GM21360 (cell line): ENCODE measurements at regions not wholly inside any gene's neighbourhood (a gene's known extent, or its start where the extent isn't known, plus 50 kb on each side); places are given as distances from the start of the nearest gene placed in this dataset.
"Not testable (repeated sequence)": the region's sequence is repeated elsewhere in the genome, so short reads cannot be mapped to it uniquely, and the experiment has no call there.

Source experiments
- ATAC-seq: cut with Tn5 transposase; IDR thresholded peaks from one replicate; pipeline ENCODE4 v1.9.1; 2021; ENCODE audit warnings: mild to moderate bottlenecking, moderate library complexity; ENCODE audit not compliant: unreplicated experiment

GRCh38 chr18:8912348-8913326 lies 189.9 kb upstream of the NDUFV2 start:
- no peak for ATAC-seq

DNA sequence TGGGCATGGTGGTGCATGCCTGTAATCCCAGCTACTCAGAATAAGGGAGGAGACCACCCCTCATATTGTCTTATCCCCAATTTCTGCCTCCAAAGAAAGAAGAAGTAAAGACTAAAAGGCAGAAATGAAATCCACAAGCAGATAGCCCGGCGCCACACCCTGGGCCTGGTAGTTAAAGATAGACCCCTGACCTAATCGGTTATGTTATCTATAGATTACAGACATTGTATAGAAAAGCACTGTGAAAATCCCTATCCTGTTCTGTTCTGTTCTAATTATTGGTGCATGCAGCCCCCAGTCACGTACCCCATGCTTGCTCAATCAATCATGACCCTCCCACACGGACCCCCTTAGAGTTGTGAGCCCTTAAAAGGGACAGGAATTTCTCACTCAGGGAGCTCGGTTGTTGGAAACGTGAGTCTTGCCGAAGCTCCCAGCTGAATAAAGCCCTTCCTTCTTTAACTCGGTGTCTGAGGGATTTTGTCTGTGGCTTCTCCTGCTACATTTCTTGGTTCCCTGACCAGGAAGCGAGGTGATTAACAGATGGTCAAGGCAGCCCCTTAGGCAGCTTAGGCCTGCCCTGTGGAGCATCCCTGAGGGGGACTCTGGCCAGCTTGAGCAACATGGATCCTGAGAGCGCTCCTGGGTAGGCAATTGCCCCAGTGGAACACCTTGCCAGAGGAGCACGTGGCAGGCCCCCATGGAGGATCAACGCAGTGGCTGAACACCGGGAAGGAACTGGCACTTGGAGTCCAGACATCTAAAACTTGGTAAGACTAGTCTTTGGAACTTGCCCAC lies 188.7 kb upstream of the NDUFV2 start:
- ATAC-seq, result not testable (repeated sequence)

DNA sequence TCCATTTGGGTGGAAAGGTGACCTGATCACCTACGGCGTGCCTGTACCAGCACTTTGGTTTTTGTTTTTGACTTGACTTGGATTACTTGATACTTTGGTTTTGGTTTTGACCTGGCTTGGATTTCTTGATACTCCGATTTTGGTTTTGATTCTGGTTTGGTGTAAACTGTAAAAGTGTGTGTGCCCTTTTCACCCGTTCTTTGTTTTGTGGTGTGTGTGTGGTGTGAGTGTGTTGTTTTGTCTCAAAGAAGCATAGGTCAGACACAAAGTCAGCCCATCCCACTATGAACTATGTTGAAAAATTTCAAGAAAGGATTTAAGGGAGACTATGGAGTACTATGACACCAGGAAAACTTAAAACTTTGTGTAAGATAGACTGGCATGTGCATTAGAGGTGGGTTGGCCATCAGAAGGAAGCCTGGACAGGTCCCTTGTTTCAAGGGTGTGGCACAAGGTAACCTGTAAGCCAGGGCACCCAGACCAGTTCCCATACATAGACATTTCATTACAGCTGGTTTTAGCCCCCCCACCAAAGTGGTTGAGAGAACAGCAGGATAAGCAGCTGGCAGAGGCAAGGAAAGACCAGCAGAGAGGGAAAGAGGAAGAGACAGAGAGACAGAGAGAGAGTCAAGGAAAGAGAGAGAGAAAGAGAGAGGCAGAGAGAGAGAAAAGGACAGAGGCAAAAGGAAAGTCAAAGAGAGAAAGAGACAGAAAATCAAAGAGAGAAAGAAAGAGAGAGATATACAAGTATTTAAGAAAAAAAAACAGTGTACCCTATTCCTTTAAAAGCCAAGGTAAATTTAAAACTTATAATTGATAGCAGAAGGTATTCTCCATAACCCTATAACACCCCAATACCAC lies 187.9 kb upstream of the NDUFV2 start:
- ATAC-seq, result not testable (repeated sequence)

DNA sequence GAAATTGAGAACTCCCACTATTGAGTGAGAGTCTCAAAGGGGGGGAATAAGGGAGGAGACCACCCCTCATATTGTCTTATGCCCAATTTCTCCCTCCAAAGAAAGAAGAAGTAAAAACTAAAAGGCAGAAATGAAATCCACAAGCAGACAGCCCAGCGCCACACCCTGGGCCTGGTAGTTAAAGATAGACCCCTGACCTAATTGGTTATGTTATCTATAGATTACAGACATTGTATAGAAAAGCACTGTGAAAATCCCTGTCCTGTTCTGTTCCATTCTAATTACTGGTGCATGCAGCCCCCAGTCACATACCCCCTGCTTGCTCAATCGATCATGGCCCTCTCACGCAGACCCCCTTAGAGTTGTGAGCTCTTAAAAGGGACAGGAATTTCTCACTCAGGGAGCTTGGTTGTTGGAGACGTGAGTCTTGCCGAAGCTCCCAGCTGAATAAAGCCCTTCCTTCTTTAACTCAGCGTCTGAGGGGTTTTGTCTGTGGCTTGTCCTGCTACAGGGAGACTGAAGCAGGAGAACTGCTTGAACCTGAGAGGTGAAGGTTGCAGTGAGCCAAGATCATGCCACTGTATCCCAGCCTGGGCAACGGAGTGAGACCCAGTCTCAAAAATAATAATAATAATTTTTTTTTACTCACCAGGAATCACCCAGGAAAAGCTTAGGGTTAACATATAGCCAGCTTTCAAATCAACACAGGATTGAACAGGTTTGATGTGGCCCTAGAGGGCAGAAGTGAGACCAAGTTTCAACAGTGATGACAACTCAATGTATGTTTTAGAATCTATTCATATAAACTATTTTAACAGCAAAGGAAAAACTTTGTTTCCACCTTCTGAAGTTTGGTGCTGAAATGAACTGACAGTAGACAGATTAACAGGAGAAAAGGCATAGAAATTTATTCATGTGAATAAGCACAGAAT lies 181.4 kb upstream of the NDUFV2 start:
- ATAC-seq, result not testable (repeated sequence)

GRCh38 chr18:8926464-8926863 lies 176.0 kb upstream of the NDUFV2 start:
- no peak for ATAC-seq

GRCh38 chr18:8928044-8928443 lies 174.5 kb upstream of the NDUFV2 start:
- no peak for ATAC-seq

DNA sequence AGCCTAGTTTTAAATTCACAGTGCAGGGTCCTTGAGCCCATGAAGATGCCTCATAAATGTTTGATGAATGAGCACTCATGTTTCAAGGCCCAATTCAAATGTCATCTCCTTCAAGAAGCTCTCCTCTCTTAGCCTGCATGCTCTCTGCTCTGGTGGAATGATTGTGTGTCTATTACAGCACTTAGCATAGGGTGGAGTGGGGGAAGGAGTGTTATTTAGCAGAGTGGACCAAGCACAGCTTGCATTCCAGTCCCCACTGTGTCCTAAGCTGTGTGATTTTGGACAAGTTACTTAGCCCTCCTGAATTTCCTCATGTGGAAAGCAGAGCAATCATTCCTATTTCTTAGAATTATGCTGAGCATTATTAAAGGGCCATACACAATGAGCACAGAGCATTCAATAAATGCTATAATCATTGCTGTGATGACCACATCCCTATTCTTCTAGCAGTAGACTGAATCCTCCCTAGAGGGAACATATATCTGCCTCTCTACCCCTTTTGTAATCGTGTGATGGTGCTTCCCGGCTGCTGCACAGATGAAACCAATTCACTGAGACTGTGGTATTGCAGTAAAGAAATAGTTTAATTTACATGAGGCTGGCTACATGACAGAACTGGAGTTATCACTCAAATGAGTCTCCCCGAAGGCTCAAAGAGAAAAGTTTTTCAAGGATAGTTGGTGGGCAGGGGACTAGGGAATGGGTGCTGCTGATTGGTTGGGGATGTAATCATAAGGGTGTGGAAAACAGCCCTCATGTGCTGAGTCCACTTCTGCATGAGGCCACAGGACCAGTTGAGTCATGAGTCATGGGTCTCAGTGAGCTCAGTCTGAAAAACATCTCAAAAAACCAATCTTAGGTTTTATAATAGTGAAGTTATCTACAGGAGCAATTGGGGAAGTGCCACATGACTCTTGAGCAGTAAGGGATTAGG lies 173.4 kb upstream of the NDUFV2 start:
- ATAC-seq, result no peak

- ATAC-seq, result no peak
Observed at GRCh38 chr18:8930990-8931616, 171.4 kb upstream of the NDUFV2 start.

GRCh38 chr18:8932866-8933265 lies 169.6 kb upstream of the NDUFV2 start:
- ATAC-seq, result no peak

GRCh38 chr18:8933714-8934284 lies 168.7 kb upstream of the NDUFV2 start:
- ATAC-seq, result no peak

GRCh38 chr18:8935346-8935745 lies 167.2 kb upstream of the NDUFV2 start:
- not testable (repeated sequence) for ATAC-seq

DNA sequence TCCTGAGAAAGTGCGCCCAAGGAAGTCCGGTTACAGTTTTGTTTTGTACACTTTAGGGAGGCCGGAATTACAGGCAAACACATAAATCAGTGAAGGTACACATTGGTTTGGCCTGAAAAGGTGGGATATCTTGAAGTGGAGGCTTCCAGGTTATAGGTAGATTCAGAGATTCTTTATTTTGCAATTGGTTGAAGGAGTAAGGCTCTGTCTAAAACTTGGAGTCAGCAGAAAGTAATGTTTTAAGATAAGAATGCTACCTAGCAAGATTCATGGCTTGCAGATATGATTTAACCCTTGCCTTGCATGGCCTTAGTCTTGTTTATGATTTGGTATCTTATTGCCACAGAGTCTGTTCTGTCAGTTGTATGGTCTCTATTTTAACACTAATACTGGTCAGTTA lies 165.9 kb upstream of the NDUFV2 start:
- no peak for ATAC-seq

GRCh38 chr18:8937160-8938094 lies 165.1 kb upstream of the NDUFV2 start:
- ATAC-seq, result no peak

DNA sequence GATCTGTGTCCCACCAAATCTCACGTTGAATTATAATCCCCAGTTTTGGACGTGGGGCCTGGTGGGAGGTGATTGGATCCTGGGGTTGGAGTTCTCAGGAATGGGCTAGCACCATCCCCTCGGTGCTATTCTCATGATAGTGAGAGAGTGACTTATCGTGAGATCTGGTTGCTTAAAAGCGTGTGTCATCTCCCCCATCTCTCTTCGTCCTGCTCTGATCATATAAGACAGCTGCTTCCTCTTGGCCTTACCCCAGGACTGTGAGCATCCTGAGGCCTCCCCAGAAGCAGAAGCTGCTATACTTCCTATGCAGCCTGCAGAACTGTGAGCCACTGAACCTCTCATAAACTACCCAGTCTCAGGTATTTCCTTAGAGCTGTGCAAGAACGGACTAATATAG lies 163.7 kb upstream of the NDUFV2 start:
- no peak for ATAC-seq

DNA sequence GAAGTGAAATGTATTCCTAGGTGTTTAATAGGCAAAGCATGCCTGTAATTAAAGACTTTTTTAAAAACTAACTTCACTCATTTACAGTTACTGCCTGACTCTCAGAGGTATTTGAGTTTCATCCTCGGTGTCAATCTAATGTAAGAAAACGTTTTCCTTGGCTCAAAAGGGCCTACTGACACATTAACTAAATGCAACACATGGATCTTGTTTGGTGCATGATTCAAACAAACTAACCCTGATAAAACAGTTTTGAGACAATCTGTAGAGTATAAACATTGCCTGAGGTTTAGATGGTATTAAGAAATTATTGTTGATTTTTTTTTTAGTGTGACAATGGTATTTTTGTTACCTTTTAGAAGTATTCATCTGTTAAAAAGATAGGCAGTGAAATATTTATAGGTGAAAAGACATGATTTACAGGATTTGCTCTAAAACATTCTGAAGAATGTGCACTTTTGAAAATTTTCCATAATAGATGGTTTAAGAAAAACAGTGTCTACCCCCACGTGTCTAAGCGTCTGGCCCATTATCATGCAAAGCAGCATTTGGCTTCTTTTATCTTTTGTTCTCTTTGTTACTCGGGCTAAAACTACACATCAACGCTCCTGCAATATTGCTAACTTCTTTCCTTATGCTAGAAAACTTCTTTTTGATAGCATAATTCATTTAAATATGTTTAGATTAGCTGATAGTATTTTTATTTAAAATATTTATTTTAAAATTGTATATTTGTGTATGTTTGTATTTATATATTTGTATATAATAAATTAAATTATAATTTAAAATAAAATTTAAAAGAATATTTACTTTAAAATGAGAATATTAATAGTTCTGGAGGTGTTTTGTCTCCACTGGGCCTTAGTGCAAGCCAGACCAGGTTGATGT lies 160.2 kb upstream of the NDUFV2 start:
- ATAC-seq, result no peak
